Esophagus mucosa (tissue), 1 donor: ENCODE measurements at regions not wholly inside any gene's neighbourhood (a gene's known extent, or its start where the extent isn't known, plus 50 kb on each side); places are given as distances from the start of the nearest gene placed in this dataset.
"Not testable (repeated sequence)": the region's sequence is repeated elsewhere in the genome, so short reads cannot be mapped to it uniquely, and the experiment has no call there.

Source experiments
- ATAC-seq: fragments of 200-7000 bp; cut with Tn5 transposase; one replicate; pipeline ENCODE4 v1.9.1; 2020
- donor health status: DM: yes; HTN: yes; CAD: no.

- ATAC-seq: no peak
Observed at GRCh38 chr10:17538941-17539340, 78.2 kb downstream of the HACD1 start.

GRCh38 chr10:17537281-17537680, 79.9 kb downstream of the HACD1 start:
- no peak for ATAC-seq

GRCh38 chr10:17536221-17536620, 81.0 kb downstream of the HACD1 start:
- no peak for ATAC-seq

GRCh38 chr10:17533731-17534130, 79.3 kb upstream of the ST8SIA6 start:
- no peak for ATAC-seq

GRCh38 chr10:17528306-17528862, 74.0 kb upstream of the ST8SIA6 start:
- no peak for ATAC-seq

DNA sequence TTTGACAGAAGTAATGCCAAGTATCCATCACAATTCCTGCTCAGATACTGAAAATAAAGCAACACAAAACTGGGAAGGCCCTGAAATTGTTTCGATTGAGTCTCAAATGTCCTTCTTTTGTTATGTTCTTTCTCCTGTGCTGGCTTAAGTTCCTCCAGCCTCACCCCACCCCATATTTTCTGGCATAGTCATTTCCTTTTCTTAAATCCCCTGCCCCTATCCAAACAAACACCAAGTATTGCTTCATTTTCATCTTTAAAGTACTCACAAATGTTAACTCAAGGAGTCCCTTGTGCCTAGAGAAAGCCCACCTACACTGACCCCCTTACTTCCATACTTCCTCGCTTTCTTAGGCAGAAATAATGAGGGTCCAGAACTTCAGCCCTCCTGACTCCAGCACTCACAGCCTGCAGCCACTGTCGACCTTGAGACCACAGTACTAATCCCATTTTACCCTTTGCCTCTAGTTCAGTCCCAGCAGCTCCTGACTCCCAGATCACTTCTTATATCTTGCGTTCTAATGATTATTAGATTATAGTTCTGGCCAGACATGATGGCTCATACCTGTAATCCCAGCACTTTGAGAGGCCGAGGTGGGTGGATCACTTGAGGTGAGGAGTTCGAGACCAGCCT, 73.2 kb upstream of the ST8SIA6 start:
- ATAC-seq: peak; percentile 60

- ATAC-seq: not testable (repeated sequence)
Observed at GRCh38 chr10:17526571-17526970, 72.2 kb upstream of the ST8SIA6 start.

- ATAC-seq: no peak
Observed at GRCh38 chr10:17523917-17524316, 69.5 kb upstream of the ST8SIA6 start.

- no peak for ATAC-seq
Observed at GRCh38 chr10:17523246-17523753, 68.9 kb upstream of the ST8SIA6 start.

DNA sequence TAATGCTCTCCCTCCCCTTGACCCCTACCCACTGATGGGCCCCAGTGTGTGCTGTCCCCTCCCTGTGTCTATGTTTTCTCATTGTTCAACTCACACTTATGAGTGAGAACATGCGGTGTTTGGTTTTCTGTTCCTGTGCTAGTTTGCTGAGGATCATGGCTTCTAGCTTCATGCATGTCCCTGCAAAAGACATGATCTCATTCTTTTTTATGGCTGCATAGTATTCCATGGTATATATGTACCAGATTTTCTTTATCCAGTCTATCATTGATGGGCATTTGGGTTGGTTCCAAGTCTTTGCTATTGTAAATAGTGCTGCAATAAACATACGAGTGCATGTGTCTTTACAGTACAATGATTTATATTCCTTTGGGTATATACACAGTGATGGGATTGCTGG, 67.9 kb upstream of the ST8SIA6 start:
- ATAC-seq: not testable (repeated sequence)

DNA sequence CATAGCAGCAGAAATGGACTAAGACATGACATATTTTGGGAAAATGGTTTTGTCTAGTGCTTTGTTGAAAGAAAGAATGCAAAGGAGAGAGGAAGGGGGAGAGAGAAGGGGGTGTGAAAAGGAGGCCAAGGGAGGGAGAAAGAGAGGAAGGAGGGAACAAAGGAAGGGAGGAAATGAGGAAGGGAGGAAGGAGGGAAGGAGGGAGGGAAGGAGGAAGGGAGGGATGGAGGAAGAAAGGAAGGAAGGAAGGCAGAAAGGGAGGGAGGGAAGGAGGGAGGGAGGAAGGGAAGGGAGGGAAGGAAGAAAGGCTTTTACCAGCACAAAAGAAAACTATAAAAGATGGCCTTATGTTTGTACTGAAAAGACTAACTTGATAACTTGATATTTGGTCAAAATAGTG, 65.1 kb upstream of the ST8SIA6 start:
- no peak for ATAC-seq

DNA sequence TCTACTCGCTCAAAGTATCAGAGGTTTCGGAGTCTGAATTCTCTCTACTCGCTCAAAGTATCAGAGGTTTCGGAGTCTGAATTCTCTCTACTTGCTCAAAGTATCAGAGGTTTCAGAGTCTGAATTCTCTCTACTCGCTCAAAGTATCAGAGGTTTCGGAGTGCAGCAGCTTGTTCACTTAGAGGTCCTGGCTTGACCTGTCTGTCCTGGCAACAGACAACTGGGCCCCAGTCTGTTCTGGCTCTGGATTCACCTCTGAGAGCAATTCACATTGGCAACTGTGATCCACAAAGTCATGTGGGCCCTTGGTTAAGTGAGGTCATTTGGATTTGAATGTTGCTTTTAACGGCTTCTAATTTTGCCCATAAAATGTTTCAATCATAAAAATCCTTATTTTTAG, 63.9 kb upstream of the ST8SIA6 start:
- ATAC-seq: no peak

- no peak for ATAC-seq
Observed at GRCh38 chr10:17516376-17516775, 62.0 kb upstream of the ST8SIA6 start.

- peak; percentile 23 for ATAC-seq
Observed at GRCh38 chr10:17512341-17513001, 58.1 kb upstream of the ST8SIA6 start.

GRCh38 chr10:17510242-17510908, 56.0 kb upstream of the ST8SIA6 start:
- ATAC-seq: no peak

GRCh38 chr10:17507538-17507937, 53.1 kb upstream of the ST8SIA6 start:
- no peak for ATAC-seq

DNA sequence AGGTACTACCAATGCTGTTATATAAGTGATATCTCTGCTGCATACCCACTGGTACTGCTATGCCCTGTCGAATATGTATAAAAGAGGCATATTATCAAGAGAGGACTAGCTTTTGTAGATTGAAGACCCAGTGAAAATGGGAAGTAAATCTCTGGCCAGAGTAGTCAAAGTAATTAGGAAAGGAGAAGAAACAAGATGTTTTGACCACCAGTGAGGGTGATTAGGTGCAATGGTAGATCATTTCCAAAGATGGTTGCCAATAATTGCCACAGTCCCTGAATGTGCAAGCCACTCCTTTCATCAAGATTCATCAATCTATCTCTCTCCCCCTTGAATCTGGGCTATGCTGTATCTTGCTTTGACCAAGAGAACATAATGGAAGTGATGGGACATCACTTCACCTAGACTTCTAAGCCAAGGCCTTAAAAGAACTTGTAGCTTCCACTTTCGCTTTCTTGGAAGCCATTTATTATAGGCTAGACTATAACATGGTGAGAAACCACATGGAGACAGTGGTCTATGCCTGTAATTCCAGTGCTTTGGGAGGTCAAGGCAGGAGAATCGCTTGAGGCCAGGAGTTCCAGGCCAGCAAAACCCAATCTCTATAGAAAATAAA, 52.6 kb upstream of the ST8SIA6 start:
- ATAC-seq: no peak

GRCh38 chr10:17506390-17506789, 52.0 kb upstream of the ST8SIA6 start:
- no peak for ATAC-seq

GRCh38 chr10:17504547-17505245, 50.3 kb upstream of the ST8SIA6 start:
- no peak for ATAC-seq
